OCI-LY7 (cell line): ENCODE measurements at regions not wholly inside any gene's neighbourhood (a gene's known extent, or its start where the extent isn't known, plus 50 kb on each side); places are given as distances from the start of the nearest gene placed in this dataset.

Source experiments
- BruUV-seq: library from RNA; stranded (reverse); fragments of 400-500 nt; replicated peaks from 2 replicates; lab custom pipeline; 2021; lab: Mats Ljungman, UMichigan
- CTCF ChIA-PET: fragments of 300-600 bp; sonication (Branson Sonifier 250); formaldehyde crosslinking; loops from one replicate; lab custom pipeline; 2022; ENCODE audit warnings: antibody characterized with exemption; ENCODE audit not compliant: unreplicated experiment; lab: Charles Lee
- POLR2A ChIA-PET: fragments of 300-600 bp; sonication (Branson Sonifier 250); formaldehyde crosslinking; loops from one replicate; lab custom pipeline; 2022; ENCODE audit warnings: antibody characterized with exemption; lab: Charles Lee
- DNase-seq: peaks from one replicate; pipeline ENCODE4 v3.0.0-alpha.2; 2015; ENCODE audit warnings: low spot score
- H2AFZ ChIP-seq: fragments of 200-600 bp; sonication (generic), shearing (Covaris generic); 2 replicates; pipeline ENCODE4 v1.6.1; 2014; ENCODE audit warnings: mild to moderate bottlenecking, antibody characterized with exemption, low read length, moderate library complexity
- H3K27ac ChIP-seq: fragments of 200-600 bp; sonication (generic); 2 replicates; pipeline ENCODE4 v1.5.1; 2014; ENCODE audit warnings: mixed run types, low read depth, mild to moderate bottlenecking, moderate library complexity, low read length, inconsistent platforms; ENCODE audit not compliant: poor library complexity, severe bottlenecking
- H3K36me3 ChIP-seq: fragments of 200-600 bp; sonication (generic); 2 replicates; pipeline ENCODE4 v1.6.1; 2014; ENCODE audit warnings: mild to moderate bottlenecking, antibody characterized with exemption, low read length, moderate library complexity, mixed read lengths; ENCODE audit not compliant: insufficient read depth
- H3K4me1 ChIP-seq: fragments of 200-600 bp; sonication (generic); 2 replicates; pipeline ENCODE4 v1.5.1; 2014; ENCODE audit warnings: mild to moderate bottlenecking, low read length; ENCODE audit not compliant: insufficient read depth, poor library complexity, severe bottlenecking
- H3K4me2 ChIP-seq: fragments of 200-600 bp; sonication (generic); 2 replicates; pipeline ENCODE4 v1.6.1; 2014; ENCODE audit warnings: mild to moderate bottlenecking, low read length
- H3K4me3 ChIP-seq: fragments of 200-600 bp; sonication (generic); 2 replicates; pipeline ENCODE4 v1.5.1; 2014; ENCODE audit warnings: mild to moderate bottlenecking, low read depth, low read length; ENCODE audit not compliant: poor library complexity, severe bottlenecking
- H3K79me2 ChIP-seq: fragments of 200-600 bp; sonication (generic); 2 replicates; pipeline ENCODE4 v1.6.1; 2016; ENCODE audit warnings: low read depth, mild to moderate bottlenecking, low read length, moderate library complexity, mixed read lengths; ENCODE audit not compliant: insufficient read depth
- H3K9me2 ChIP-seq: fragments of 200-600 bp; sonication (generic); 2 replicates; pipeline ENCODE4 v1.6.1; 2016; ENCODE audit warnings: mild to moderate bottlenecking, low read length, mixed read lengths; ENCODE audit not compliant: insufficient read depth
- H3K9me3 ChIP-seq: fragments of 200-600 bp; sonication (generic); 2 replicates; pipeline ENCODE4 v1.6.1; 2014; ENCODE audit warnings: mild to moderate bottlenecking, mixed run types, low read length, mixed read lengths
- H4K20me1 ChIP-seq: fragments of 200-600 bp; sonication (generic); 2 replicates; pipeline ENCODE4 v1.6.1; 2014; ENCODE audit warnings: mild to moderate bottlenecking, antibody characterized with exemption, low read length, moderate library complexity, mixed read lengths; ENCODE audit not compliant: insufficient read depth
- EZH2phosphoT487 ChIP-seq: fragments of 200-600 bp; sonication (generic); IDR thresholded peaks from 2 replicates; pipeline ENCODE4 v1.6.1; 2018; ENCODE audit warnings: low read depth, borderline replicate concordance, mild to moderate bottlenecking, mixed run types, antibody characterized with exemption, low read length, moderate library complexity, mixed read lengths
- intact Hi-C: fragments of 100-400 bp; cut with micrococcal nuclease; formaldehyde crosslinking; loops from one replicate; pipeline ENCODE4 v1.10.0; 2022; ENCODE audit not compliant: unreplicated experiment
- TF ChIP-seq, protein P1 (sequence below): fragments of 200-600 bp; sonication (generic); conservative IDR thresholded peaks from 2 replicates; pipeline ENCODE4 v1.5.1; 2014; ENCODE audit warnings: mild to moderate bottlenecking, antibody characterized with exemption, low read length, moderate library complexity, mixed read lengths

DNA sequence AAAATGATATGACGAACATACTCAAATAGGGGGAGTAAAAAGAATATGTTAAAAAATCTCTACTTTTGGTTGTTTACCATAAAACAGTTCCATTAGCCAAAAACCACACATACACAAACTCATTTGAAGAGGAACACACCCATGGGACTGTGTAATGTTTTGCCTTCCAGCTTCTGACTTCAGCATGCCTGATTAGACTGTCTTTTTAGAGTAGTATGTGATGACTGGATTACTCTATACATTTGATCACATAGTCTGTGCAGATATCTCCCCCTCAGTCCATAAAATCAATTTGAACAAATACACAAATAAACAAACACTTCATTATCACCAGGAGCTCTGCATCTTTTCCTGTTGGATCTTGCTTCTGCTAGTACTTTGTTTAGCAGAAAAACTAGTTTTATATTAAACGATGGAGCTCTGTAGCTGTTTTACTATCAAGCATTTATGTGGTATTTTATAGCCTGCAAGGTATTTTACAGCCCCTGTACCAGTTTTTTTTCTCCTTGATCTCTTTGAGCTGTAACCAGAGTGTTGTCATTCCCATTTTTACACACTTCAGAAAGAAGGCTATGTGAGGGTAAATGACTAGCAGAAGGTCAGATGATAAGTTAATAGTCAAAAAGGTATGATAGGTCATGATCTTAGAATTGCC lies 866.5 kb upstream of the MAP3K7 start:
- BruUV-seq: no TSS peak
- H3K9me3 ChIP-seq: no peaks in the 10 kb centered on the region; the same call in 1 of the 2 replicates
- no peak overlapping the region for H3K4me3 ChIP-seq
- no peak overlapping the region for H3K4me2 ChIP-seq
- H3K79me2 ChIP-seq: no peaks in the 10 kb centered on the region
- H3K9me2 ChIP-seq: no peaks in the 10 kb centered on the region
- no peak overlapping the region for H3K27ac ChIP-seq
- no peaks in the 10 kb centered on the region for H3K36me3 ChIP-seq
- no peaks in the 10 kb centered on the region for H4K20me1 ChIP-seq
- no peak overlapping the region for H2AFZ ChIP-seq
- DNase-seq: no peak
- ChIA-PET CTCF (no interaction called here), POLR2A (interaction anchor here (0.7 kb wide), 1 partner anchor 10 kb away, joined by 4 read pairs; no protein-coding TSS in a partner anchor)
- no peaks in the 10 kb centered on the region for H3K4me1 ChIP-seq
- TF ChIP-seq, protein P1, sequence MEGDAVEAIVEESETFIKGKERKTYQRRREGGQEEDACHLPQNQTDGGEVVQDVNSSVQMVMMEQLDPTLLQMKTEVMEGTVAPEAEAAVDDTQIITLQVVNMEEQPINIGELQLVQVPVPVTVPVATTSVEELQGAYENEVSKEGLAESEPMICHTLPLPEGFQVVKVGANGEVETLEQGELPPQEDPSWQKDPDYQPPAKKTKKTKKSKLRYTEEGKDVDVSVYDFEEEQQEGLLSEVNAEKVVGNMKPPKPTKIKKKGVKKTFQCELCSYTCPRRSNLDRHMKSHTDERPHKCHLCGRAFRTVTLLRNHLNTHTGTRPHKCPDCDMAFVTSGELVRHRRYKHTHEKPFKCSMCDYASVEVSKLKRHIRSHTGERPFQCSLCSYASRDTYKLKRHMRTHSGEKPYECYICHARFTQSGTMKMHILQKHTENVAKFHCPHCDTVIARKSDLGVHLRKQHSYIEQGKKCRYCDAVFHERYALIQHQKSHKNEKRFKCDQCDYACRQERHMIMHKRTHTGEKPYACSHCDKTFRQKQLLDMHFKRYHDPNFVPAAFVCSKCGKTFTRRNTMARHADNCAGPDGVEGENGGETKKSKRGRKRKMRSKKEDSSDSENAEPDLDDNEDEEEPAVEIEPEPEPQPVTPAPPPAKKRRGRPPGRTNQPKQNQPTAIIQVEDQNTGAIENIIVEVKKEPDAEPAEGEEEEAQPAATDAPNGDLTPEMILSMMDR: no peak
- no peak for TF ChIP-seq EZH2phosphoT487
- intact Hi-C loops: no loop called here

DNA sequence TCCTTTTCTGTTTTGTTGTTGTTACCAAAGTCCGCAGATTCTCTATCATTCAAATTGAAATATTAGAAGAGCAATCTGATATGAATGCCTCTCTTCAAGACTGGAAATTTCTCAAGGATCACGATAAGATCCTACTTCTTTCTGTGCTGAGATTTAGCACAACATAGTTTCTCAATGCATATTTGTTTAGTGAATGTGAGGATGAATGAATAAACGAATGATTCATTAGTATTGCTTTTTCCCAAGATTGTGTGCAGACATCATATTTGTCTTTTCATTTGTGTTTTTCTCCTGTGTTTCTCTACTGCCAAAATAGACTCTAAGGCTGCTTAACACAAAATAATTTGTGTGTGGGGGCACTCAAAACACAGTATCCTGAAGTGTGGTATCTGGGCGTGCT lies 862.7 kb upstream of the MAP3K7 start:
- BruUV-seq: no TSS peak
- no peaks in the 10 kb centered on the region for H3K79me2 ChIP-seq
- DNase-seq: no peak
- H3K4me1 ChIP-seq: no peaks in the 10 kb centered on the region
- no peaks in the 10 kb centered on the region for H3K36me3 ChIP-seq
- no peaks in the 10 kb centered on the region; the same call in 1 of the 2 replicates for H3K9me3 ChIP-seq
- no peak overlapping the region for H2AFZ ChIP-seq
- H3K27ac ChIP-seq: no peak overlapping the region
- ChIA-PET CTCF (no interaction called here), POLR2A (no interaction called here)
- no peaks in the 10 kb centered on the region for H3K9me2 ChIP-seq
- TF ChIP-seq EZH2phosphoT487: no peak
- TF ChIP-seq, protein P1: no peak
- no peak overlapping the region for H3K4me2 ChIP-seq
- intact Hi-C loops: no loop called here
- H4K20me1 ChIP-seq: no peaks in the 10 kb centered on the region
- H3K4me3 ChIP-seq: no peak overlapping the region

DNA sequence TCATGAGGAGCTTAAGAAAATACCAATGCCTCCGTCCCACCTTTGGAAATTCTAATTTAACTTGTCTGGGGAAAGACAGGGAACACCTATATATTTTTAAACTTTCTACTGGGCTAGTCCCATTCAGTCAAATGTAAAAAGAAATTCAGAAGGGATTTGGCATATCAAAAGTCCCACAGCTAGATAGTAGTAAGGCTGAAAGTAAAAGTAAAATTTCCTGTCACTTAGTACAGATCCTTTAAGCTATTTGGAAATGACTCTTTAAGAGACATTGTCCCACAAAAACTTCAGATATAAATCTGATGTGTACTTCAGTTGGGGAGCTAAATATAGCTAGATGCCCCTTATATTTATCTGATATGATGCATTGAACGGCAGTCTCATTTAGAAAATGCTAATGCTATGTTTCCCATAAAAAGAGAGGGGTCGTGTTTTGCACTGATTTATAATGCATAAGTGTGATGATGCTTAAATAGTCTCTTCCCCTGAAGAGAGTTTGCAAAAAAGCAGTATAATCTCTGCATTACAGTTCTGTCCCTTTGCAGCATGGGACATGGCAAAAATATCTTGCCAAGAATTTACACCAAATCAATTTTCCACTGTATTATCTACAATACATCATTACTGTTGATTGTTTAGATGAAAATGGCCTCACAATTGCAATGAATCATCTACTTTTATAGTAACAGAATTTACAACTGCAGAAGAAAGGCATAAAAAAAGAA lies 860.8 kb upstream of the MAP3K7 start:
- no peak overlapping the region for H2AFZ ChIP-seq
- intact Hi-C loops: no loop called here
- H3K4me2 ChIP-seq: no peak overlapping the region
- H3K79me2 ChIP-seq: no peaks in the 10 kb centered on the region
- BruUV-seq: no TSS peak
- no peaks in the 10 kb centered on the region for H3K9me3 ChIP-seq
- POLR2A ChIA-PET: no interaction called here
- no peak for DNase-seq
- no peak overlapping the region for H3K4me3 ChIP-seq
- H3K36me3 ChIP-seq: no peaks in the 10 kb centered on the region
- H3K4me1 ChIP-seq: no peaks in the 10 kb centered on the region
- no peaks in the 10 kb centered on the region for H4K20me1 ChIP-seq
- CTCF ChIA-PET: no interaction called here
- H3K9me2 ChIP-seq: no peaks in the 10 kb centered on the region
- TF ChIP-seq, protein P1: no peak
- no peak for TF ChIP-seq EZH2phosphoT487
- H3K27ac ChIP-seq: no peak overlapping the region
